Osteoblast (primary cell): ENCODE measurements at regions not wholly inside any gene's neighbourhood (a gene's known extent, or its start where the extent isn't known, plus 50 kb on each side); places are given as distances from the start of the nearest gene placed in this dataset.
A peak's percentile ranks its signal among the peaks of the same experiment; 100 is the strongest.

Experiments
- DNase-seq: peaks from one replicate; pipeline ENCODE4 v3.0.0; 2011; ENCODE audit warnings: low spot score, mixed read lengths; ENCODE audit not compliant: insufficient read length; ENCODE audit errors: missing footprints
- H2AFZ ChIP-seq: 2 replicates; pipeline ENCODE4 v1.6.0; 2011; ENCODE audit warnings: mild to moderate bottlenecking, low read length
- H3K27ac ChIP-seq: 2 replicates; pipeline ENCODE4 v1.5.1; 2011; ENCODE audit warnings: mild to moderate bottlenecking, low read depth, low read length, moderate library complexity
- H3K27me3 ChIP-seq: 2 replicates; pipeline ENCODE4 v1.6.0; 2012; ENCODE audit warnings: mild to moderate bottlenecking, control low read depth, inconsistent platforms, low read length, moderate library complexity; ENCODE audit not compliant: insufficient read depth
- H3K36me3 ChIP-seq: 2 replicates; pipeline ENCODE4 v1.5.1; 2011; ENCODE audit warnings: mild to moderate bottlenecking, low read length, control low read depth, moderate library complexity; ENCODE audit not compliant: insufficient read depth
- H3K4me1 ChIP-seq: 2 replicates; pipeline ENCODE4 v1.5.1; 2011; ENCODE audit warnings: mild to moderate bottlenecking, low read length, control low read depth, moderate library complexity; ENCODE audit not compliant: insufficient read depth
- H3K4me2 ChIP-seq: 2 replicates; pipeline ENCODE4 v1.6.0; 2011; ENCODE audit warnings: mild to moderate bottlenecking, low read length; ENCODE audit not compliant: insufficient read depth
- H3K4me3 ChIP-seq: fragments of 200-600 bp; sonication (generic); 3 replicates; pipeline ENCODE4 v1.5.1; 2012; ENCODE audit warnings: mild to moderate bottlenecking, low read length, inconsistent platforms; ENCODE audit not compliant: insufficient read depth
- H3K79me2 ChIP-seq: 2 replicates; pipeline ENCODE4 v1.6.0; 2012; ENCODE audit warnings: mild to moderate bottlenecking, low read length, control low read depth, inconsistent platforms; ENCODE audit not compliant: insufficient read depth
- H3K9me3 ChIP-seq: 2 replicates; pipeline ENCODE4 v1.5.1; 2011; ENCODE audit warnings: low read depth, low read length, control low read depth
- H4K20me1 ChIP-seq: 2 replicates; pipeline ENCODE4 v1.6.0; 2012; ENCODE audit warnings: mild to moderate bottlenecking, low read length, control low read depth; ENCODE audit not compliant: insufficient read depth
- TF ChIP-seq, protein P1 (sequence below): IDR thresholded peaks from 2 replicates; pipeline ENCODE4 v1.5.1; 2011; ENCODE audit warnings: mild to moderate bottlenecking, low read depth, low read length, moderate library complexity; ENCODE audit errors: extremely low read depth

DNA sequence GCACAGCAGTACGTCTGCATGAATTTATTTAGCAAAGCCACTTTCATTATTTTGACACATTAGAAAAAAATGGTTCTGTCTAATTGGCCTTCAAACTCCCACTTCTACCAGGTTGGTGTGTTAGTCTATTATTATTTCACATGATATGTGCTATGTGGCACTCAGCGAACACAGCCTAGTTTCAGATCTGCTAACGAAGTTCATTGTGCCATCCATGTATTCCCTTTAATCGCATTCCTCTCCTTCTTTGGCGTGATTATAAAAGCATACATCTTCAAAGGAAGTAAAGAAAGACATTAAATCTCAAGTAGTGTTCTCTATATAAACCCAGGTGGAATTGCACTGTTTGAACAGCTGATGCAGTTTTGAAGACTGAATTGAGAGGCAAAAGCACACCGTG lies 96.4 kb upstream of the CACNA2D1 start:
- Histone ChIP-seq H3K4me2 (no peak overlapping the region), H3K4me3 (no peak overlapping the region), H3K4me1 (peaks cover 22% of the 10 kb centered on the region), H3K36me3 (no peaks in the 10 kb centered on the region), H3K27ac (no peak overlapping the region), H3K27me3 (no peaks in the 10 kb centered on the region), H4K20me1 (no peaks in the 10 kb centered on the region), H3K9me3 (peaks cover 2% of the 10 kb centered on the region), H3K79me2 (no peaks in the 10 kb centered on the region), H2AFZ (no peak overlapping the region)
- TF ChIP-seq, protein P1, sequence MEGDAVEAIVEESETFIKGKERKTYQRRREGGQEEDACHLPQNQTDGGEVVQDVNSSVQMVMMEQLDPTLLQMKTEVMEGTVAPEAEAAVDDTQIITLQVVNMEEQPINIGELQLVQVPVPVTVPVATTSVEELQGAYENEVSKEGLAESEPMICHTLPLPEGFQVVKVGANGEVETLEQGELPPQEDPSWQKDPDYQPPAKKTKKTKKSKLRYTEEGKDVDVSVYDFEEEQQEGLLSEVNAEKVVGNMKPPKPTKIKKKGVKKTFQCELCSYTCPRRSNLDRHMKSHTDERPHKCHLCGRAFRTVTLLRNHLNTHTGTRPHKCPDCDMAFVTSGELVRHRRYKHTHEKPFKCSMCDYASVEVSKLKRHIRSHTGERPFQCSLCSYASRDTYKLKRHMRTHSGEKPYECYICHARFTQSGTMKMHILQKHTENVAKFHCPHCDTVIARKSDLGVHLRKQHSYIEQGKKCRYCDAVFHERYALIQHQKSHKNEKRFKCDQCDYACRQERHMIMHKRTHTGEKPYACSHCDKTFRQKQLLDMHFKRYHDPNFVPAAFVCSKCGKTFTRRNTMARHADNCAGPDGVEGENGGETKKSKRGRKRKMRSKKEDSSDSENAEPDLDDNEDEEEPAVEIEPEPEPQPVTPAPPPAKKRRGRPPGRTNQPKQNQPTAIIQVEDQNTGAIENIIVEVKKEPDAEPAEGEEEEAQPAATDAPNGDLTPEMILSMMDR: no peak
- no peak for DNase-seq

DNA sequence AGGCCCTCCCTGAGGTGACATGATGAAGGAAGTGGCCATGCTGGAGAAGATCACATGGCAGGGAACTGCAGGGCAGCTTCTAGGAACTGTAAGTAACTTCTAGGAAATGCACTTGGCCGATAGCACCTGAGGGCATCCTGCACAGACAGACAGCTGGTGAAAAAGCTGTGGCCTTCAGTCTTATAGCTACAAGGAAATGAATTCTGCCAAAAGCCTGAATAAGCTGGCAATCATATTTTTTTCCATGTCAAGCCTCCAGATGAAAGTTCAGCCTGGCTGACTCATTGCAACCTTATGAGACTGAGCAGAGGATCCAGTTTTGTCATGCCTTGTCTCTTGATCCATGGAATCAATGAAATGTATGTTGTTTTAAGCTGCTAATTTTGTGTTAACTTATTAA lies 91.1 kb upstream of the CACNA2D1 start:
- peaks cover 2% of the 10 kb centered on the region for H3K9me3 ChIP-seq
- no peaks in the 10 kb centered on the region for H4K20me1 ChIP-seq
- peak overlapping the region; percentile 2 for H3K4me2 ChIP-seq
- no peaks in the 10 kb centered on the region for H3K79me2 ChIP-seq
- TF ChIP-seq, protein P1: no peak
- H3K36me3 ChIP-seq: no peaks in the 10 kb centered on the region
- DNase-seq: no peak
- peak overlapping the region; percentile 49 for H3K27ac ChIP-seq
- no peak overlapping the region for H3K4me3 ChIP-seq
- no peaks in the 10 kb centered on the region for H3K27me3 ChIP-seq
- H2AFZ ChIP-seq: no peak overlapping the region
- peaks cover 15% of the 10 kb centered on the region for H3K4me1 ChIP-seq

DNA sequence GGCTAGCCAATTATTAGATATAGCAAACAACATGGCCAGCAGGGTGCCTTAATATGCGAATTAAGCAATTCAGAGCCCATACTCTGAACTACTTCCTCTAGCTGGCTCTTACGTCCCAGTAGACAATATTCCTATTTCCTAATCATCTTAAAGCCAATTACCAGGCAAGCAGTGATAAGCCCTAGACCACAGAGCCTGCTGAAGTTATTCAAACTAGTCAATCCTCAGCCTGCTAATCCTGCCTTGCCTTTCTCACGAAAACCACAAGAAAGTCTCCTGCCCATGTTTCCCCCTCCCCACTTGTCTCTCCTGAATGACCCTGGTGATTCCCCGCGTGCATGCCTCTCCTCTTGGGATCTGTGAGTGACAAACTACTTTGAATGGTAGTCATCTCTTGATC lies 86.8 kb upstream of the CACNA2D1 start:
- DNase-seq: no peak
- Histone ChIP-seq H3K36me3 (no peaks in the 10 kb centered on the region), H3K27ac (peak overlapping the region; percentile 80), H3K4me3 (no peak overlapping the region), H3K27me3 (no peaks in the 10 kb centered on the region), H3K79me2 (no peaks in the 10 kb centered on the region), H4K20me1 (no peaks in the 10 kb centered on the region), H3K4me1 (peaks cover 37% of the 10 kb centered on the region), H2AFZ (no peak overlapping the region), H3K9me3 (no peaks in the 10 kb centered on the region), H3K4me2 (no peak overlapping the region)
- TF ChIP-seq, protein P1: no peak

DNA sequence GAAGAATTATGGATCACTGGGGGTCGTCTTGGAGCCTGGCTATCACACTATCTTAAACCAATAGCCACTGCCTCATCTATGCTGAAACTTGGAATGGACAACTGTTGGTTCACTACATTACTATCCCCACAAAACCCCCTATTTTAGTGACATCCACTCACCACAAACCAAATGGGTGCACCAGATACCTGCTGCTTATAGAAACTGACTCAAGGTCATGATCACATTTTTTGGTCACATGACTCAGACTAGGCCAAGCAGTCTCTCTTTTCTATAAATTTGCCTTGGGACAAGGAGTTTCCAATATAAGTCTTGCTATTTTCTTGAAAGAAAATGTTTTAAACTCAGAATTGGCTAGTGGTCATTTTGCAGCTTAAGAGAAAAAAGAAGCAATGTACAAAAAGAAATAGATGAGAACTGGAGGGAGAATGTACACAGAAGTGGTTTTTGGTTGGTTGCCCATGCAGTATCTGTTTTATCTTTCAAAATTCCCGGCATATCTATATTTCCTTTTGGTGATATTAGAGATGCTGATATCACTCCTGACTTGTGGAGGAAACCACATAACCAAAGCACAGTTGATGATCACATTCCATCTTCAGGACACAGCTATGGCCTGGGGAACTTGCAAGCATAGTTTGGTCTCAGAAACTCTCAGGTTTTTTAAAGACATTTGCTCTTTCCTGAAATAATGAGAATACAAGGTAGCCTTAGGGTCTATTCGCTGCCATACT lies 85.2 kb upstream of the CACNA2D1 start:
- no peaks in the 10 kb centered on the region for H3K79me2 ChIP-seq
- no peaks in the 10 kb centered on the region for H3K27me3 ChIP-seq
- no peak overlapping the region for H2AFZ ChIP-seq
- H3K4me1 ChIP-seq: peaks cover 34% of the 10 kb centered on the region
- peak overlapping the region; percentile 54 for H3K4me2 ChIP-seq
- H3K4me3 ChIP-seq: no peak overlapping the region
- no peaks in the 10 kb centered on the region for H3K36me3 ChIP-seq
- no peaks in the 10 kb centered on the region for H3K9me3 ChIP-seq
- TF ChIP-seq, protein P1: no peak
- H3K27ac ChIP-seq: peak overlapping the region; percentile 80
- H4K20me1 ChIP-seq: no peaks in the 10 kb centered on the region
- DNase-seq: no peak
